Liver (tissue), 8 donors: ENCODE measurements at regions not wholly inside any gene's neighbourhood (a gene's known extent, or its start where the extent isn't known, plus 50 kb on each side); places are given as distances from the start of the nearest gene placed in this dataset.

Source experiments
- DNase-seq: peaks from one replicate; pipeline ENCODE4 v3.0.0-alpha.2; 2017; ENCODE audit warnings: low spot score
- H3K27ac ChIP-seq, 2 donors: one replicate each; pipeline ENCODE4 v1.7.0; 2013; ENCODE audit warnings: inconsistent platforms in 2 of 2, low read length in 2 of 2, control low read depth in 1 of 2, low read depth in 1 of 2, mild to moderate bottlenecking in 1 of 2
- H3K27me3 ChIP-seq, 4 donors: one replicate each; pipeline versions ENCODE4 v1.6.1 to v1.7.0; 2013; ENCODE audit warnings: low read length in 3 of 4, inconsistent platforms in 1 of 4, mild to moderate bottlenecking in 1 of 4, moderate library complexity in 1 of 4; ENCODE audit not compliant: control insufficient read depth in 4 of 4, insufficient read depth in 4 of 4
- H3K36me3 ChIP-seq, 4 donors: one replicate each; pipeline versions ENCODE4 v1.6.1 to v1.7.0; 2013; ENCODE audit warnings: low read length in 3 of 4, mild to moderate bottlenecking in 3 of 4, low read depth in 1 of 4, moderate library complexity in 1 of 4; ENCODE audit not compliant: control insufficient read depth in 4 of 4, insufficient read depth in 3 of 4
- H3K4me1 ChIP-seq, 4 donors: one replicate each; pipeline versions ENCODE4 v1.6.1 to v1.7.0; 2013; ENCODE audit warnings: low read length in 3 of 4, mild to moderate bottlenecking in 3 of 4, moderate library complexity in 1 of 4; ENCODE audit not compliant: control insufficient read depth in 4 of 4, insufficient read depth in 4 of 4
- H3K4me3 ChIP-seq, 3 donors: one replicate each; pipeline versions ENCODE4 v1.6.1 to v1.7.0; 2013; ENCODE audit warnings: low read length in 3 of 3, control low read depth in 1 of 3, low read depth in 1 of 3, mild to moderate bottlenecking in 1 of 3
- H3K9ac ChIP-seq, 2 donors: one replicate each; pipeline ENCODE4 v1.7.0; 2013; ENCODE audit warnings: low read length in 2 of 2, mild to moderate bottlenecking in 2 of 2, moderate library complexity in 2 of 2, control low read depth in 1 of 2, low read depth in 1 of 2
- H3K9me3 ChIP-seq, 4 donors: one replicate each; pipeline versions ENCODE4 v1.6.1 to v1.7.0; 2013; ENCODE audit warnings: low read length in 3 of 4; ENCODE audit not compliant: control insufficient read depth in 4 of 4
- EGR1 ChIP-seq, 2 donors: IDR thresholded peaks; 2 replicates each; pipeline ENCODE4 v1.6.1; 2016 to 2018; ENCODE audit warnings: antibody characterized with exemption in 2 of 2, low read depth in 2 of 2
- FOXA1 ChIP-seq: IDR thresholded peaks from 2 replicates; pipeline ENCODE4 v1.6.1; 2016; ENCODE audit warnings: antibody characterized with exemption
- FOXA2 ChIP-seq: IDR thresholded peaks from 2 replicates; pipeline ENCODE4 v1.6.1; 2016; ENCODE audit warnings: antibody characterized with exemption
- GABPA ChIP-seq, 2 donors: IDR thresholded peaks in 1 of 2; conservative IDR thresholded peaks in 1 of 2; 2 replicates each; pipeline ENCODE4 v1.6.1; 2016; ENCODE audit warnings: antibody characterized with exemption in 2 of 2, mild to moderate bottlenecking in 1 of 2, moderate library complexity in 1 of 2
- HNF4A ChIP-seq, 2 donors: conservative IDR thresholded peaks; 2 replicates each; pipeline ENCODE4 v1.6.1; 2016; ENCODE audit warnings: antibody characterized with exemption in 2 of 2, mild to moderate bottlenecking in 2 of 2
- HNF4G ChIP-seq: IDR thresholded peaks from 2 replicates; pipeline ENCODE4 v1.6.1; 2016; ENCODE audit warnings: antibody characterized with exemption
- JUND ChIP-seq, 2 donors: IDR thresholded peaks; 2 replicates each; pipeline ENCODE4 v1.6.1; 2016; ENCODE audit warnings: antibody characterized with exemption in 2 of 2
- NR2F2 ChIP-seq: IDR thresholded peaks from 2 replicates; pipeline ENCODE4 v1.6.1; 2016; ENCODE audit warnings: antibody characterized with exemption
- RAD21 ChIP-seq, 2 donors: IDR thresholded peaks; 2 replicates each; pipeline ENCODE4 v1.6.1; 2016; ENCODE audit warnings: antibody characterized with exemption in 2 of 2, mild to moderate bottlenecking in 2 of 2
- RXRA ChIP-seq, 2 donors: IDR thresholded peaks; 2 replicates each; pipeline ENCODE4 v1.6.1; 2017 to 2018; ENCODE audit warnings: antibody characterized with exemption in 2 of 2, mild to moderate bottlenecking in 1 of 2
- SP1 ChIP-seq: IDR thresholded peaks from 2 replicates; pipeline ENCODE4 v1.6.1; 2018; ENCODE audit warnings: antibody characterized with exemption, mild to moderate bottlenecking
- TAF1 ChIP-seq: conservative IDR thresholded peaks from 2 replicates; pipeline ENCODE4 v1.6.1; 2016; ENCODE audit warnings: antibody characterized with exemption, mild to moderate bottlenecking
- YY1 ChIP-seq: IDR thresholded peaks from 2 replicates; pipeline ENCODE4 v1.6.1; 2016; ENCODE audit warnings: antibody characterized with exemption, mild to moderate bottlenecking
- WGBS: extraction: QIAGEN DNeasy Blood & Tissue Kit; methylation state at CpG from one replicate; pipeline ENCODE4 v1.1.7; 2013; 5-methylcytosine and 5-hydroxymethylcytosine counted together
- TF ChIP-seq, protein P1 (sequence below): IDR thresholded peaks from 2 replicates; pipeline ENCODE4 v1.6.1; 2016; ENCODE audit warnings: antibody characterized with exemption
- TF ChIP-seq, protein P2 (sequence below): IDR thresholded peaks from 2 replicates; pipeline ENCODE4 v1.6.1; 2016; ENCODE audit warnings: antibody characterized with exemption
- TF ChIP-seq, protein P3 (sequence below): IDR thresholded peaks from 2 replicates; pipeline ENCODE4 v1.6.1; 2016; ENCODE audit warnings: antibody characterized with exemption, mild to moderate bottlenecking
- TF ChIP-seq, protein P4 (sequence below): IDR thresholded peaks from 2 replicates; pipeline ENCODE4 v1.6.1; 2016; ENCODE audit warnings: antibody characterized with exemption
- TF ChIP-seq, protein P5 (sequence below): fragments of 150-350 bp; IDR thresholded peaks from 2 replicates; pipeline ENCODE4 v1.5.1; 2017; ENCODE audit warnings: improper control_type of control experiment, low read depth, low read length; ENCODE audit not compliant: missing input control
- donor health status: healthy.
- donor health status: healthy.
- donor health status: healthy.
- donor health status: healthy.
- donor health status: healthy.

DNA sequence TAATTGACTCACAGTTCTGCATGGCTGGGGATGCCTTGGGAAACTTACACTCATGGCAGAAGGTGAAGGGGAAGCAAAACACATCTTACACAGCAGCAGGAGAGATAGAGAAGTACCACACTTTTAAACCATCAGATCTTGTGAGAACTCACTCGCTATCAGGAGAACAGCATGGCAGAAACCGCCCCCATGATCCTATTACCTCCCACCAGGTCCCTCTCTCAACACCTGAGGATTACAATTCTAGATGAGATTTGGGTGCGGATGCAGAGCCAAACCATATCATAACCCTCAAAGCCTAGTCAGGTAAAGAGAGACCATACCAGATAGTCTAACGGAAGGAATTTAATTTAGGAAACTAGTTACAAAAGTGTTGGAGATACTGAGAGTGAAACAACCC lies 182.6 kb upstream of the ACVR2A start:
- Histone ChIP-seq H3K4me3 (no peak overlapping the region), H3K27ac (no peak overlapping the region), H3K36me3 (no peaks in the 10 kb centered on the region), H3K9me3 (no peaks in the 10 kb centered on the region), H3K4me1 (no peaks in the 10 kb centered on the region), H3K27me3 (peaks cover 0 to 3% (median 0%) of the 10 kb centered on the region in 4 donors), H3K9ac (no peak overlapping the region)
- TF ChIP-seq FOXA1 (no peak), FOXA2 (no peak), HNF4A (conservative IDR thresholded peaks at IDR 0.05) (no peak), RAD21 (IDR thresholded peaks at IDR 0.05) (no peak), SP1 (no peak), RXRA (IDR thresholded peaks at IDR 0.05) (no peak), TAF1 (no peak), GABPA (IDR thresholded peaks at IDR 0.05 in 1 of 2, conservative IDR thresholded peaks at IDR 0.05 in 1 of 2) (no peak), EGR1 (IDR thresholded peaks at IDR 0.05; ENCODE audit: low read depth in 2 of 2) (no peak), HNF4G (no peak), NR2F2 (no peak), JUND (IDR thresholded peaks at IDR 0.05) (no peak), YY1 (no peak)
- TF ChIP-seq, protein P1, sequence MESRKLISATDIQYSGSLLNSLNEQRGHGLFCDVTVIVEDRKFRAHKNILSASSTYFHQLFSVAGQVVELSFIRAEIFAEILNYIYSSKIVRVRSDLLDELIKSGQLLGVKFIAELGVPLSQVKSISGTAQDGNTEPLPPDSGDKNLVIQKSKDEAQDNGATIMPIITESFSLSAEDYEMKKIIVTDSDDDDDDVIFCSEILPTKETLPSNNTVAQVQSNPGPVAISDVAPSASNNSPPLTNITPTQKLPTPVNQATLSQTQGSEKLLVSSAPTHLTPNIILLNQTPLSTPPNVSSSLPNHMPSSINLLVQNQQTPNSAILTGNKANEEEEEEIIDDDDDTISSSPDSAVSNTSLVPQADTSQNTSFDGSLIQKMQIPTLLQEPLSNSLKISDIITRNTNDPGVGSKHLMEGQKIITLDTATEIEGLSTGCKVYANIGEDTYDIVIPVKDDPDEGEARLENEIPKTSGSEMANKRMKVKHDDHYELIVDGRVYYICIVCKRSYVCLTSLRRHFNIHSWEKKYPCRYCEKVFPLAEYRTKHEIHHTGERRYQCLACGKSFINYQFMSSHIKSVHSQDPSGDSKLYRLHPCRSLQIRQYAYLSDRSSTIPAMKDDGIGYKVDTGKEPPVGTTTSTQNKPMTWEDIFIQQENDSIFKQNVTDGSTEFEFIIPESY, result no peak
- TF ChIP-seq, protein P2, sequence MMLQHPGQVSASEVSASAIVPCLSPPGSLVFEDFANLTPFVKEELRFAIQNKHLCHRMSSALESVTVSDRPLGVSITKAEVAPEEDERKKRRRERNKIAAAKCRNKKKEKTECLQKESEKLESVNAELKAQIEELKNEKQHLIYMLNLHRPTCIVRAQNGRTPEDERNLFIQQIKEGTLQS, result no peak
- TF ChIP-seq, protein P3, sequence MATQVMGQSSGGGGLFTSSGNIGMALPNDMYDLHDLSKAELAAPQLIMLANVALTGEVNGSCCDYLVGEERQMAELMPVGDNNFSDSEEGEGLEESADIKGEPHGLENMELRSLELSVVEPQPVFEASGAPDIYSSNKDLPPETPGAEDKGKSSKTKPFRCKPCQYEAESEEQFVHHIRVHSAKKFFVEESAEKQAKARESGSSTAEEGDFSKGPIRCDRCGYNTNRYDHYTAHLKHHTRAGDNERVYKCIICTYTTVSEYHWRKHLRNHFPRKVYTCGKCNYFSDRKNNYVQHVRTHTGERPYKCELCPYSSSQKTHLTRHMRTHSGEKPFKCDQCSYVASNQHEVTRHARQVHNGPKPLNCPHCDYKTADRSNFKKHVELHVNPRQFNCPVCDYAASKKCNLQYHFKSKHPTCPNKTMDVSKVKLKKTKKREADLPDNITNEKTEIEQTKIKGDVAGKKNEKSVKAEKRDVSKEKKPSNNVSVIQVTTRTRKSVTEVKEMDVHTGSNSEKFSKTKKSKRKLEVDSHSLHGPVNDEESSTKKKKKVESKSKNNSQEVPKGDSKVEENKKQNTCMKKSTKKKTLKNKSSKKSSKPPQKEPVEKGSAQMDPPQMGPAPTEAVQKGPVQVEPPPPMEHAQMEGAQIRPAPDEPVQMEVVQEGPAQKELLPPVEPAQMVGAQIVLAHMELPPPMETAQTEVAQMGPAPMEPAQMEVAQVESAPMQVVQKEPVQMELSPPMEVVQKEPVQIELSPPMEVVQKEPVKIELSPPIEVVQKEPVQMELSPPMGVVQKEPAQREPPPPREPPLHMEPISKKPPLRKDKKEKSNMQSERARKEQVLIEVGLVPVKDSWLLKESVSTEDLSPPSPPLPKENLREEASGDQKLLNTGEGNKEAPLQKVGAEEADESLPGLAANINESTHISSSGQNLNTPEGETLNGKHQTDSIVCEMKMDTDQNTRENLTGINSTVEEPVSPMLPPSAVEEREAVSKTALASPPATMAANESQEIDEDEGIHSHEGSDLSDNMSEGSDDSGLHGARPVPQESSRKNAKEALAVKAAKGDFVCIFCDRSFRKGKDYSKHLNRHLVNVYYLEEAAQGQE, result no peak
- TF ChIP-seq, protein P4, sequence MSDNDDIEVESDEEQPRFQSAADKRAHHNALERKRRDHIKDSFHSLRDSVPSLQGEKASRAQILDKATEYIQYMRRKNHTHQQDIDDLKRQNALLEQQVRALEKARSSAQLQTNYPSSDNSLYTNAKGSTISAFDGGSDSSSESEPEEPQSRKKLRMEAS, result no peak
- TF ChIP-seq, protein P5, sequence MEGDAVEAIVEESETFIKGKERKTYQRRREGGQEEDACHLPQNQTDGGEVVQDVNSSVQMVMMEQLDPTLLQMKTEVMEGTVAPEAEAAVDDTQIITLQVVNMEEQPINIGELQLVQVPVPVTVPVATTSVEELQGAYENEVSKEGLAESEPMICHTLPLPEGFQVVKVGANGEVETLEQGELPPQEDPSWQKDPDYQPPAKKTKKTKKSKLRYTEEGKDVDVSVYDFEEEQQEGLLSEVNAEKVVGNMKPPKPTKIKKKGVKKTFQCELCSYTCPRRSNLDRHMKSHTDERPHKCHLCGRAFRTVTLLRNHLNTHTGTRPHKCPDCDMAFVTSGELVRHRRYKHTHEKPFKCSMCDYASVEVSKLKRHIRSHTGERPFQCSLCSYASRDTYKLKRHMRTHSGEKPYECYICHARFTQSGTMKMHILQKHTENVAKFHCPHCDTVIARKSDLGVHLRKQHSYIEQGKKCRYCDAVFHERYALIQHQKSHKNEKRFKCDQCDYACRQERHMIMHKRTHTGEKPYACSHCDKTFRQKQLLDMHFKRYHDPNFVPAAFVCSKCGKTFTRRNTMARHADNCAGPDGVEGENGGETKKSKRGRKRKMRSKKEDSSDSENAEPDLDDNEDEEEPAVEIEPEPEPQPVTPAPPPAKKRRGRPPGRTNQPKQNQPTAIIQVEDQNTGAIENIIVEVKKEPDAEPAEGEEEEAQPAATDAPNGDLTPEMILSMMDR, result no peak
- WGBS, result 86% methylated on average over 4 of the region's 4 CpGs
- no peak for DNase-seq
